ENCODE measurements at regions not wholly inside any gene's neighbourhood (a gene's known extent, or its start where the extent isn't known, plus 50 kb on each side); places are given as distances from the start of the nearest gene placed in this dataset.

DNA sequence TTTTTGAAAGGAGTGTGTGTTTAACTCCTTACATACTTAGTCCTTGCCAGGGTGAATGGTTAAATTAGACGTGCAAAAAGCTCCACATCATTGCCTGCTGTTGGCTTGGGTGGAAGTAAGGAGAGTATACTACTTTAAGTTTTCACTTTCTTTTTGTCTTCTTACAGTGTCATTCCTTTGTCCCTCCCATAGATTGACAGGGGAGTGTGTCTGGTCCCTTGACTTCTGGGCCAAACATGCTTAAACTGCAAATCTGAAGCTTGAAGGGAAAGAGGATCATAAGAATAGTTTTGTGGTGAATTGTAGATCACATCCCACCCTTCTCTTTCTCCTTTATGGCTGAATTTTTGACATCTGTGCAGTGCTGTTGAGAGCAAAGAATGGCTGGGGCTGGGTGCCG is 355.8 kb upstream of the C2CD4B start:
- no peaks in the 10 kb centered on the region for H3K36me3 Mint-ChIP-seq (ENCODE audit: low read depth)
- H3K9me3 Mint-ChIP-seq (ENCODE audit: low read depth) = peaks cover 2% of the 10 kb centered on the region
- H3K4me1 Mint-ChIP-seq (ENCODE audit: low read depth) = peaks cover 13% of the 10 kb centered on the region
- H3K27me3 Mint-ChIP-seq (ENCODE audit: low read depth) = no peaks in the 10 kb centered on the region
- no peak overlapping the region for H3K27ac Mint-ChIP-seq (ENCODE audit: unreplicated experiment)
- TF ChIP-seq CTCF (IDR thresholded peaks at IDR 0.05) = no peak
- no peak overlapping the region for H3K4me3 Mint-ChIP-seq (ENCODE audit: unreplicated experiment)
- DNase-seq (ENCODE audit: low spot score) = no peak

- Mint-ChIP-seq H3K4me1 (ENCODE audit: low read depth) (peaks cover 13% of the 10 kb centered on the region), H3K27me3 (ENCODE audit: low read depth) (no peaks in the 10 kb centered on the region), H3K36me3 (ENCODE audit: low read depth) (no peaks in the 10 kb centered on the region), H3K9me3 (ENCODE audit: low read depth) (peaks cover 2% of the 10 kb centered on the region), H3K27ac (ENCODE audit: unreplicated experiment) (no peak overlapping the region), H3K4me3 (ENCODE audit: unreplicated experiment) (no peak overlapping the region)
- no peak for DNase-seq (ENCODE audit: low spot score)
- TF ChIP-seq CTCF (IDR thresholded peaks at IDR 0.05) = no peak
These were observed 356.3 kb upstream of the C2CD4B start for GRCh38 chr15:62521396-62521795.

GRCh38 chr15:62524848-62525247 is 359.8 kb upstream of the C2CD4B start:
- DNase-seq (ENCODE audit: low spot score) = no peak
- Mint-ChIP-seq H3K27me3 (ENCODE audit: low read depth) (no peaks in the 10 kb centered on the region), H3K27ac (ENCODE audit: unreplicated experiment) (no peak overlapping the region), H3K9me3 (ENCODE audit: low read depth) (peaks cover 2% of the 10 kb centered on the region), H3K4me3 (ENCODE audit: unreplicated experiment) (no peak overlapping the region), H3K4me1 (ENCODE audit: low read depth) (peaks cover 13% of the 10 kb centered on the region), H3K36me3 (ENCODE audit: low read depth) (no peaks in the 10 kb centered on the region)
- no peak for TF ChIP-seq CTCF (IDR thresholded peaks at IDR 0.05)

GRCh38 chr15:62527387-62527786 is 362.3 kb upstream of the C2CD4B start:
- no peak overlapping the region for H3K4me3 Mint-ChIP-seq (ENCODE audit: unreplicated experiment)
- DNase-seq (ENCODE audit: low spot score) = no peak
- no peaks in the 10 kb centered on the region for H3K27me3 Mint-ChIP-seq (ENCODE audit: low read depth)
- H3K9me3 Mint-ChIP-seq (ENCODE audit: low read depth) = peaks cover 6% of the 10 kb centered on the region
- H3K36me3 Mint-ChIP-seq (ENCODE audit: low read depth) = no peaks in the 10 kb centered on the region
- no peak overlapping the region for H3K27ac Mint-ChIP-seq (ENCODE audit: unreplicated experiment)
- H3K4me1 Mint-ChIP-seq (ENCODE audit: low read depth) = peaks cover 13% of the 10 kb centered on the region
- TF ChIP-seq CTCF (IDR thresholded peaks at IDR 0.05) = no peak

DNA sequence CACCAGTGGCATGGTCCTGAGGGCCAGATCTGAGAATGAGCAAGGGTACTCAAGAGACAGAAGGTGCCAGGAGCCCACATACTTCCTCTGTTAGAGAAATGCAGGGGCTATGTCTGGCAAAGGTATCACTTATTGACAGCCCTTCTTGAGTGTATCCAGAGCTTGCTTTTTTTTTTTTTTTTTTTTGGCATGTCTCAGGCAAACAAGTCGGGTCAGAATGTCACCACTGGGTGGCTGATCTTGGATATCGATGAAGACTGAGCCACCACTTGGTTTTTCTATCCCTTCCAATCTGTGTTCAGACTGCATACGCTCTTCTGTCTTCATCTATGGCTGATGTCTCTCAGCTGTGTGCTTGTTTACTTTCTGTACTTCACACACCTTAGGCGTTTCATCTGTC is 363.4 kb upstream of the C2CD4B start:
- Mint-ChIP-seq H3K4me1 (ENCODE audit: low read depth) (peaks cover 2% of the 10 kb centered on the region), H3K4me3 (ENCODE audit: unreplicated experiment) (no peak overlapping the region), H3K27ac (ENCODE audit: unreplicated experiment) (no peak overlapping the region), H3K27me3 (ENCODE audit: low read depth) (no peaks in the 10 kb centered on the region), H3K9me3 (ENCODE audit: low read depth) (peaks cover 6% of the 10 kb centered on the region), H3K36me3 (ENCODE audit: low read depth) (no peaks in the 10 kb centered on the region)
- DNase-seq (ENCODE audit: low spot score) = no peak
- no peak for TF ChIP-seq CTCF (IDR thresholded peaks at IDR 0.05)

Measured in chondrocyte (in vitro differentiated cells).